ENCODE measurements at regions not wholly inside any gene's neighbourhood (a gene's known extent, or its start where the extent isn't known, plus 50 kb on each side); places are given as distances from the start of the nearest gene placed in this dataset.
"Not testable (repeated sequence)": the region's sequence is repeated elsewhere in the genome, so short reads cannot be mapped to it uniquely, and the experiment has no call there.

DNA sequence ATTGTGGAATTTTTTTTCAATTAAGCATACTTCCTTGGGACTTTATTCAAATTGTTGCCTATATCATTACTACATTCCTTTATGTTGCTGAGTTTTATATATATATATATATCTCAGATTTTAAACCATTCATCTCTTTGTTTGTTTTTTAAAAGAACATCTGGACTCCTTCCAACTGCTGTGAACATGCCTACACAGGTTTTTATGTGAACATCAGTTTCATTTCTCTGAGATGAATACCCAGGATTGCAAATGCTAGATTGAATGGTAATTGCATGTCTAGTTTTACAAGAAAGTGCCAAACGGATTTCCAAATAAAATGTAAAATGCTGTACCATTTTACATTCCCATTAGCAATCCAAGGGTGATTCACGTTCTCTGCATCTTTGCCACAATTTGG, 1289.3 kb downstream of the HACE1 start:
- DNase-seq = no peak

DNA sequence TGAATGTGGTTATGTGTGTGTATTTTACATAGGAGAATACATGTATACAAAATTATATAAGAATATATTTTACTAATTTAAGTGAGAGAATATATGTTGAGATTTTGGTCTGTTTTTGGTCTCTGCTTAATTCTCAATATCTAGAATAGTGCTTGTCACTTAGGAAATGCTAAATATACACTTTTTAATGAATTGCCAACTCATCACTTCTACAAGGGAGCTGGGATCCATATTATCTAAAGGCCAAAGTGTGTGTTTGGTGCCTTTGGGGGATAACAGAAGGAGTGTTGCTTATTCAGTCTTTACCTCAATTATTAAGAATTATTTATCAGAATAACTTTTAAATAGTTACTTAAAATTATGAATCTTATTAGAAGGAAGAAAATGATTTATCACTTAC, 1304.8 kb downstream of the HACE1 start:
- no peak for DNase-seq

DNA sequence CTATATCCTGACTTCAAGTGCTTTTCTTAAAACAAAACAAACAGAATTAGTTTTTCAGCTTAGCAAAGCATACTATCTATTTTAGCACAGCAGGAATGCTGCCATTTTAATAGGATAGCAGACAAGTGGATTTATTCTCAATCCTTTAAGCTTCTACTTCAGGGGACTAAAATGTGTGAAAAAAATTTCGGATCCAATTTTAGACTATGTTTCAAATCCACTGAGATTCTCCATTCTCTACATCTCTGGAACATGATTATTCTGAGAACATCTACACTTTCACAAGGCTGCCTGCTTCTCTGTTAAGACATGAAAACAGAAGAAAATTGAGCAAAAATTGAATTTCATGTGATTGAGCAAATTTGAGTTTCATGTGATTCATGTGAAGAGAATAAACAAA, 1321.3 kb downstream of the HACE1 start:
- no peak for DNase-seq

GRCh38 chr6:103534814-103535213, 1324.9 kb downstream of the HACE1 start:
- no peak for DNase-seq

- no peak for DNase-seq
Observed at GRCh38 chr6:103534095-103534494, 1325.6 kb downstream of the HACE1 start.

DNA sequence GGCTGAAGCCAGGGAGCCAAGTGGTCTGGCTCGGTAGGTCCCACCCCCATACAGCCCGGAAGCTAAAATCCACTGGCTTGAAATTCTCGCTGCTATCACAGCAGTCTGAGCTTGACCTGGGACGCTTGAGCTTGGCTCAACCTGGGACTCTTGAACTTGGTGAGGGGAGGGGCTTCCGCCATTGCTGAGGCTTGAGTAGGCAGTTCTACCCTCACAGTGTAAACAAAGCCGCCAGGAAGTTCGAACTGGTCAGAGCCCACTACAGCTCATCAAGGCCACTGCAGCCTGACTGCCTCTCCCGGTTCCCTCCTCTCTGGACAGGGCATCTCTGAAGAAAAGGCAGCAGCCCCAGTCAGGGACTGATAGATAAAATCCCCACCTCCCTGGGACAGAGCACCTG, 1337.7 kb downstream of the HACE1 start:
- no peak for DNase-seq

GRCh38 chr6:103516336-103516735, 1343.4 kb downstream of the HACE1 start:
- DNase-seq = no peak

DNA sequence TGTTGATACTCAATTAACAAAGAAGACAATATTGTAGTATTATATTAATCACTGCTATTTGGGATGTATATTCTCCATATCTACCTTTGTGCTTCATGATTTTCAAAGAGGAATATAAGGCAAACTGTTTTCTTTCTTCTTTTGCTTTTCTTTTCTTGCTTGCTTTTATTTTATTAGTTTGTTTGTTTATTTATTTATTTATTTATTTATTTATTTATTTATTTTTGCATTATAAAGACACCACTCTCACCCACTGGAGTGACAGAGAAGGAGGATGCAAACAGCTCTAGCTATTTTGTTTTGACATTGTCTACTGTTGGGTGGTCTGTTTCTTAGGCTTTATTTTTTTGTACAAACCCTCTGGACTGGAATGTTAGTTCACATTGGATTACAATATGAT, 1352.7 kb downstream of the HACE1 start:
- no peak for DNase-seq

DNA sequence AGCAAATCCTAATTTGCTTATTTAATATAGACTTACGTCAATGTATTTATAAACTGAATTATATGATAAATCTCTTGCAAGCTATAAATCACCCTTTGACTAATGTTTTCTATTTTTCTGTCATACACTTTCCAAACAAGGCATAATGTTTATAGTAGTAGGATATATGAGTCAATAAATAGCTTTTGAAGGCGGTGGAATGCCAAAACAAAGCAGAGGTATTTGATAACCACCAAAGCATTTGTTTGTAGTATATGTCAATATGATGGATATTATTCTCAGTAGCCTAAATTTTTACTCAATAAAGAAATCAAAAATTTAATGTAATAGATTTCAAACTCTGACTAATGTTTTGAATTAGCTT, 1354.6 kb downstream of the HACE1 start:
- no peak for DNase-seq

- no peak for DNase-seq
Observed at GRCh38 chr6:103504501-103505154, 1355.1 kb downstream of the HACE1 start.

DNA sequence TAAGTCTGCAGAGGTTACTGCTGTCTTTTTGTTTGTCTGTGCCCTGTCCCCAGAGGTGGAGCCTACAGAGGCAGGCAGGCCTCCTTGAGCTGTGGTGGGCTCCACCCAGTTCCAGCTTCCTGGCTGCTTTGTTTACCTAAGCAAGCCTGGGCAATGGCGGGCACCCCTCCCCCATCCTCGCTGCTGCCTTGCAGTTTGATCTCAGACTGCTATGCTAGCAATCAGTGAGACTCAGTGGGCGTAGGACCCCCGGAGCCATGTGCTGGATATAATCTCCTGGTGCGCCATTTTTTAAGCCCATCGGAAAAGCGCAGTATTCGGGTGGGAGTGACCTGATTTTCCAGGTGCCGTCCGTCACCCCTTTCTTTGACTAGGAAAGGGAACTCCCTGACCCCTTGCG, 1363.1 kb downstream of the HACE1 start:
- not testable (repeated sequence) for DNase-seq

DNA sequence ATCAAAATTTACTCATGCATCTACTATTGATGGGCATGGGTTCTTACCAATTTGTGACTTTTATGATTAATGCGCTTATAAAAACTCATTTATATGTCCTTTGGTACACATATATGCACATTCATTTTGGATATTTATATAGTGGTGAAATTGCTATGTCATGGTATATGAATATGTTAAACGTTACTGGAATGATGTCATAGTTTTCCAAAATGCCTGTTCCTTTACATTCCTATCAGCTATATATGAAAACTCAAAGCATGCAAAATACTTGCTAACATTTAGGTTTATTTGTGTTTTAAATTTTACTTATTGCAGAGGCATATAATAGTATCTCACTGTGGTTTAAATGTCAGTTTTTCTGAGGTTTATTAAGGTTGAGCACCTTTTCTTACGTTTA, 1403.1 kb downstream of the HACE1 start:
- no peak for DNase-seq

GRCh38 chr6:103455275-103455674, 1404.4 kb downstream of the HACE1 start:
- no peak for DNase-seq

DNA sequence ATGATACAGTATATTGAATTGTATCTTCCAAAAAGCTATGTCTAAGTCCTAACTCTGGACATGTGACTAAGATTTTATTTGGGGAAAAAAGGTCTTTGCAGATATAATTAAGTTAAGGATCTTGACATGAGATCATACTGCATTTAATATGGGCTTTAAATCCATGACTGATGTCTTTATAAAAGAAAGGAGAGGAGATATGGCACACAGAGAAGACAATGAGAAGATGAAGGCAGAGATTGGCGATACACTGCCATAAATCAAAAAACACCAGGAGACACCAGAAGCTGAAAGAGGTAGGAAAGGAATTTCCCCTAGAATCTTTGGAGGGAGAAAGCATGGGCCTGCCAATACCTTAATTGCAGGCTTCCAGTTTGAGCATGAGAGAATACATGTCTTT, 1450.2 kb downstream of the HACE1 start:
- DNase-seq = no peak

DNA sequence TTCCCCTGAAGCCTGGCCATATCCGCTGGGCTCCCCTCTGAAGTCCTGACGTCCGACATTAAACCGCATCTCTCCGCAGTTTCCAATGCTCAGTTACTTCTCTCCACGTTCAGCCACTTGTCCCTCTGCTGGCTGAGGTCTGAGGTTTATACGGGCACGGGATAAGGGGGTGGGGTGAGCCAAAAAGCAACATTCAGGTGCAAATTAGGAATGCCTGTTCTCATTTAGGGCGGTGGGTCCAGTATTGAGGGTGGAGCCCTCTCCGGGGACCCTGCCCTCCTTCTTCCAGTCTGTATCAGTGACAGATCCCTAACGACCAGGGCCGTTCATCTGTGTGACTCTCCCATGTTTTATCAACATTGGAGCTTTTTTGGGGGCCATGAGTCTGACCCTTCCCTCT, 1454.4 kb downstream of the HACE1 start:
- DNase-seq = no peak

- no peak for DNase-seq
Observed at GRCh38 chr6:103404799-103405198, 1454.9 kb downstream of the HACE1 start.

GRCh38 chr6:103396768-103397167, 1463.0 kb downstream of the HACE1 start:
- DNase-seq = no peak

DNA sequence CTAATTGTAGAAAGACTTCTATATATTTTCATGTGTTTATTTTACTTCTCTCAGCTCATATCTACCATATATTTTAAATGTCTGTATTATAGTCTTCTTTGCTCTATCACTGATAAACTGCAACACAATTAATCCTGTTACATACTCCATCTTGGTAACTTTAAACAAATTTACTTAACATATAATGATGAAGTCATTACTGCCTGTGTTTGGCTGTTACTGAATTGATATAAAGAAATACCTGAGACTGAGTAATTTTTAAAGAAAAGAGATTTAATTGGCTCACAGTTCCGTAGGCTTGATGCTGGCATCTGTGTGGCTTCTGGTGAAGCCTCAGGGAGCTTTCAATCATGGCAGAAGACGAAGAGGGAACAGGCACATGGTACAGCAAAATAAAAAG, 1480.4 kb downstream of the HACE1 start:
- DNase-seq = no peak

DNA sequence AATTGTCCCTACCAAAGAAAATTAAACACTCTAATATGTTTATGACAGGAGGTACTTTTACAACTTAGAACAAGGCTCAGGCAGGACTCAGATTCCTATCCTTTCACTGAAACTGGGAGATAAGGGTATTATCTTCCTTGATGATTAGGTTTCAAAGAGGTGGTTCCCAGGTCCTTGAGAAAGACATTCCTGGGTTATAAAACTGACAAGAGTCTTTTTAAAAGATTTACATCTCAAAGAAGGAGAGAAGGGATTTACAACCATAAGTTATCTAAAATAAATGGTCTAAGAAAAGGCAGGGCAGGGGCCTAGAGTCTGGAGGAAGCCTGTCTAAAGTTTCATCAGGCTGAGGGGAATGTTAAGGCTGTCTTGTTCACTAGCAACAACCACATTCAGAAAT, 1492.5 kb downstream of the HACE1 start:
- DNase-seq = peak; percentile 52

DNA sequence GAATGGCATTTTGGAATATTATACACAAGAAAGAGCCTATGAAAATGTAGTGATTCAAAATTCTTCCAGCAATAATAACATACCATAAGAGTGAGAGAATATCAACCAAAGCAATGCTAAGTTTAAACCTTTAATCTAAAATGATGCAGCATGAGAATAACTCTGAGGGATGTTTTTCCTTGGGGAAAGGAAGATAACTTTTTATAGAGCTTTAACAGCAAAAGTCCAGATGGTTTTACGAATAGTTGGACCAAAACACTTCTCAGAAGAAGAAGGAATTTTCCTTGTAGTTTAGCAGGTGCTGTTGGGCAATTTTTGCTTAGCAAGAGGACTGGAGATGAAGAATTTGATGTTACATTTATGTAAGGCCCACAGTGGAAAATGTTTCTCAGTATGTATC, 1503.2 kb downstream of the HACE1 start:
- no peak for DNase-seq

GRCh38 chr6:103344554-103345163, 1515.1 kb downstream of the HACE1 start:
- no peak for DNase-seq

- DNase-seq = no peak
Observed at GRCh38 chr6:103335412-103335811, 1524.3 kb downstream of the HACE1 start.

- DNase-seq = peak; percentile 17
Observed at GRCh38 chr6:103326760-103327757, 1532.7 kb downstream of the HACE1 start.
